ENCODE measurements at regions not wholly inside any gene's neighbourhood (a gene's known extent, or its start where the extent isn't known, plus 50 kb on each side); places are given as distances from the start of the nearest gene placed in this dataset.

DNA sequence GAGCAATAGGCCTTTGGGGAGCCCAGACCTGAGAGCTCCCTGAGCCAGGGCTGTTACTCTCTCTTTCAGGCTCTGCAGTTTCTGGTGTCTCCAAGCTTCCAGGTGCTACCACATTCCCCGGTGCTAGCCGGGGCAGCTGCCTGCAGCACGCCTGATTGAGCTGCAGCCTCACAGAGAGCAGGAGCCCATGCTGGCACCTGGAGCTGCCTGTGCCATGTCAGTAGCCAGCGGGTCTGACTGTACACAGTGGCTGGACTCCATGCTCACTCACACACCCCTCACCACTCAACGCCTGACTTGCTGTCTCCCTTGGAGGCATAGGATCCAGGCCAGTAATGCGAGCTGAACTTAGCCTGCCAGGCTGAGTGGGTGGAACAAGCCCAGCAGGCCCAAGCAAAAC lies 800.4 kb upstream of the AGA start:
- DNase-seq (ENCODE audit: extremely low read depth, low read depth, low spot score), result no peak

DNA sequence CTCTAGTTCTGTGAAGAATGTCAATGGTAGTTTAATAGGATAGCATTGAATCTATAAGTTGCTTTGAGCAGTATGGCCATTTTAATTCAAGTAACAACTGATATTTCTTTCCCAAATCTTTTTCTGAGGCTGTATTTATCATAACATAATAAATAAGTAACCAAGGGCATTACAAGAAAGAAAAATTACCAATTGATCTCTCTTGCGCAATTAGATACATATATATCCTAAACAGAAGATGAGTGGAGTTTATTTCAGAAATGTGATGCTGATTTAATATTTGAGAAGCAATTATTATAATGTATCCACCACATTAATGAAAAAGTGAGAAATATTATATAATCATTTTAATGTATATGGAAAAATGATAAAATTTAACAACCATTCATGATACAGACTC lies 802.5 kb upstream of the AGA start:
- DNase-seq (ENCODE audit: extremely low read depth, low read depth, low spot score), result no peak

DNA sequence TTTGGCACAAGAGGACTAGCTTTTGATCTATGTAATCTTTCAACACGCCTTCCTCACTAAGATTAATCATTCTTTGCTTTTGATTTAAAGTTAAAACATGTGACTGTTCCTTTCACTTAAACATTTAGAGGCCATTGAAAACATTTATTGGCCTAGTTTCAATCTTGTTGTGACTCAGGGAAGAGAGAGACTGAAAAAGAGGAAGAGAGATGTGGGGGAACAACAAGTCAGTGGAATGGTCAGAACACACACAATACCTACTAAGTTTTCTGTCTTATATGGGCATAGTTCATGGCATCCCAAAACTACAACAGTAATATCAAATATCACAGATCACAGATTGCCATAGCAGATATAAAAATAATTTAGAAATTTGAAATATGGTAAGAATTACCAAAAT lies 812.9 kb upstream of the AGA start:
- no peak for DNase-seq (ENCODE audit: extremely low read depth, low read depth, low spot score)

DNA sequence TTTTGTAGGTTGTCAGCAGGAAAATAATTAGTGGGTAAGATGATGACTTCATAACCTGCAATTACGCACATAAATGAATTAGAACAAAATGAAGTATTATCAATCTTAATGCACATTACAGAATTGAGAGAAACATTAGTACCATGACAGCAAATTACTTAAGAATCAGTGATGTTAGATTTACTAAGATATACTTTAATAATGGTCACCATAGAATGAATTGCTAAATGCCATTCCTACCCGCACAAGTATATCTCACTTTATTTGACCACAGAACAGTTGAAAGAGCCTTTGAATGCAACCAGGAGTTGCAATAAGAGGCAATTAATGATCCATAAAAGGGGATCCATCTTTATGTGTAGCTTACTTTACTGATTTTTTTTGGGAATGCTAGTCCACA lies 816.4 kb upstream of the AGA start:
- no peak for DNase-seq (ENCODE audit: extremely low read depth, low read depth, low spot score)

DNA sequence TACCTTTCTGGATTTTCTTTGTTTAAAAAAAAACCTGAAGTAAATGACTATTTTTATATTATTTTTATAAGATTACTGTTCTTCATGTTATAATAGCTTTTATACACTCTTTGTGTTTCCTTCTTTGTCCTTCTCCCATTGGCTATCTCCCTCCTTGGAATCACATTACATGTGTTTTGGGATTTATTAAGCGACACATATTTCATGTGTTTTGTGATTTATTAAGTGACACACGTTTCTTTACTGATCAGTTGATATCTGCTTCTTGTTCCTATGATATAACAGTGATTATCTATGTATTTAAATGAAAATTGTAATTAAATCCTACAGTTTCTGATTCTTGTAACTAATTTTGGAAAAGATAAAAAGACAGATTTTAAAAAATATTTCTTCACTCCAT lies 817.3 kb upstream of the AGA start:
- DNase-seq (ENCODE audit: extremely low read depth, low read depth, low spot score), result no peak

DNA sequence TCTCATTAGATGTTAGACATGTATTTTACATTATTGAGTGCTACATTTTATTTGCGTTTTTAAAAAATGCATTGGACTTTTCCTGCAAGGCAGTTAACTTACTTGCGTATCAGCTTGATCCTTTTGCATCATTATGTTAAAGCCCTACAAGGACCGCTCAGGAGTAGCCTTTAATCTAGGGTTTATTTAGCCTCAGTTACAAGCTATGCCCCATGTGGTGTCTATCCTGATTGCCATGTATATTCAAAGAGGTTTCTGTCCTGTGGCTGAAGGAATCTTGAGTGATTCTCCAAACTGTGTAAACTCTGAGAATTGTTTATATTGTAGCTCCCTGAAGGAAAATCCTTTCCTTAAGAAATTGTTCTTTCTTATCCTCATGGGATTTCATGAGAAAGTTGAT lies 821.8 kb upstream of the AGA start:
- DNase-seq (ENCODE audit: extremely low read depth, low read depth, low spot score), result no peak

DNA sequence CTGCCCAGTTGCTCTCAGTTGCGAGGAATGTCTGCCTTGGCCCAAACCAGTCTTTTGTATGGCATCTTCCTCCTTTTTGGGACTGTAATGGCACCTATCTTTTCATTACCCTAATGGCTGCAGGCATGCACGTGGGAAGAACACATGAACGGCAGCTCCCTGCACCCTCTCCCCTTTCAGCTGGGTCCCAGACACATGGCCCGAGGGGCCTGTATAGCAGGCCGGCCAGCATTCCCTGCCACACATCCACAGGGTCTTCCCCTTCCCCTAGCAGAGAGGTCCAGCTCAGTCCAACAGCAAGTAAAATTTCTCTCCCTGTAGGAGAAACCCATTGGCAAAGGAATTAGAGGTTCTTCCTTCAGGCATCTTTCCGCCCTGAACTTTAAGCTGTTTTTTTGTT lies 829.1 kb upstream of the AGA start:
- no peak for DNase-seq (ENCODE audit: extremely low read depth, low read depth, low spot score)

DNA sequence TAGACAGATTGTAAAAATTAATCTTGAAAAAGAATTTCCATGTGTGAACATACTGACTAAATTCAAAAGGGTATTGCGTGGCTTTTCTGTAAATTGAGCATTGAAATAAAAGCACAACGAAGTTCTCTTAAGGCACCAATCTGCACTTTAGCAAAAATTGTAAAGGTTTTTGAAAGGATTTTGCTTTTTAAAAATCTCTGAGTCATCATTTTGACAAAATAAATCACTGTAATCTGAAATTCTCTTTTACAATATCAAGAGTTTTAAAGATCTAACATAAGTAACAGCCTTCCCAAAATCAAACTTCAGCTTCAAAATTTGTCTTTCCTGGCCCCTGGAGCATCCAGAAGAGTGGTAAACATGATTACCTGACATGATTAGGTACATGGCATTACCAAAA lies 830.9 kb upstream of the AGA start:
- no peak for DNase-seq (ENCODE audit: extremely low read depth, low read depth, low spot score)

DNA sequence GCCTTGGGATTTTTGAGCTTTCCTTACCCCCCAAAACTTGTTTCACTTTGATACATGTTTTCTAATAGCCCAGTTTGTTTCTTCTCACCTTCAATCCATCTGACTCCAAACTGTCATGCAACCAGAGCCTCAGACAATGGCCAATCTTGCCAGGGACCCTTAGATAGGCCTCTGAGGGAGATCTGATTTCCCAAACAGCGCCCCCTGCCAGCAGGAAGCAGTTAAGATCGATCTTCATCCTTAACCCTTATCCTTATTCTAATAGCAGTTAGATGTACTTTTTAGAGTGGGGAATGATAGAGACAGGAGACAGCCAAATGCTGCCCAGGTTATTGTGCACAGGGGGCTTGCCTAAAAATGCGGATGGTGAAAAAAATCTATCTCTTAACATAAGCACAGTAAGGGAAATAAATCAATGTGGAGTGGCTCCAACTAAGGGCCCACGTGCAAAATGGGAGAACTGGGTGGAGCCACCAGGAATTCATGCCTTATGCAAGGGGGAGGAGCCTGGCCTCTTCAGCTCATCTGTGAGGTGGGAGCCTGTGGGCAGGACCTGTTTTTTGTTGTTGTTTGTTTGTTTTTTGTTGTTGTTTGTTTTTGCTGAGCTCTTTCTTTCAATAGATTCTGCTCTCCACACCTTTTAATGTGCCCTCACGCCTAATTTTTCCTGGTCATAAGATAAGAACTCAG lies 833.6 kb upstream of the AGA start:
- no peak for DNase-seq (ENCODE audit: extremely low read depth, low read depth, low spot score)

DNA sequence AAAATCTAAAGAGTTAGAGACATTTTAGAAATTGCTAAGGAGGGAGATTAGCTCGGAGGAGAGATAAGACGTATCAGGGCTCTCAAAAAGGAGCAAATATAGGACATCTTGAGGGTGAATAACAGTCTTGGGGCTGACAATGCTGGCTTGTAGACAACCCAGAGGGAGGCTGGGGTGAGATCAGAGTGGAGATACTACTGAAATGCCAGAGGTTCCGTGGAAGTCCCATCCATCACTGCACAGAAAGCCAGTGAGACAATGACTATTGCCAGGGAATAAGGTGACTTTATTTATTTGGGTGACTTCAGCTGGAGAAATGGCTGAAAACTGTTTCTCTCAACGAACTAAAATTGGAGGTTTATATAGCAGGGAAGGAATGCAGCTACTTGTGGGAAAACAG lies 838.1 kb upstream of the AGA start:
- no peak for DNase-seq (ENCODE audit: extremely low read depth, low read depth, low spot score)

DNA sequence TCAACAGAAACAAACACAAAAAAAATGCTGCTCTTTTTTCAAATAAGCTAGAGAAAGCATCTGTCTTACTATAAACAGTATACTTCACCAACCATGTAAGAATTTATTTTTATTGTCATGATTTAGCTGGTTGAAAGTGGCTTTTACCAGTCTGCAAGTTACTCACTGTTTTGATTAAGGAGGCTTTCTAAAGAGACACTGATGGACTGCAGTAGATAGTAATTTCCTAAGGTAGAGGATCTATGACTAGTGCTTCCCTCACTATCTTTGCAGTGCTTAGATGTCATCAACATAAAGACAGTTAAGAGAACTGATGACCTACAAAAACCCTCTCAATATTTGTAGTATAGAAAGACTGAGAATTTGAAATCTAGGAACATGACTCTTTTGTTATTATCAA lies 846.2 kb upstream of the AGA start:
- DNase-seq (ENCODE audit: extremely low read depth, low read depth, low spot score), result no peak

DNA sequence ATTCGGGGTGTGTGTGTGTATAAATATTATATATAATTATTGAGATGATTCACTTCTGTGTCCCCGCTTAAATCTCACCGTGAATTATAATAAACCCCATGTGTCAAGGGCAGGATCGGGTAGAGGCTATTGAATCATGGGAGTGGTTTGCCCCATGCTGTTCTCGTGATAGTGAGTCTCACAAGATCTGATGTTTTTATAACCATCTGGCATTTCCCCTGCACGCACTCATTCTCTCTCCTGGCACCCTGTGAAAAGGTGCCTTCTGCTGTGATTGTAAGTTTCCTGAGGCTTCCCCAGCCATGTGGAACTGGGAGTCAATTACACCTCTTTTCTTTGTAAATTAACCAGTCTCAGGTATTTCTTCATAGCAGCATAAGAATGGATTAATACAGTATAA lies 851.4 kb upstream of the AGA start:
- no peak for DNase-seq (ENCODE audit: extremely low read depth, low read depth, low spot score)

DNA sequence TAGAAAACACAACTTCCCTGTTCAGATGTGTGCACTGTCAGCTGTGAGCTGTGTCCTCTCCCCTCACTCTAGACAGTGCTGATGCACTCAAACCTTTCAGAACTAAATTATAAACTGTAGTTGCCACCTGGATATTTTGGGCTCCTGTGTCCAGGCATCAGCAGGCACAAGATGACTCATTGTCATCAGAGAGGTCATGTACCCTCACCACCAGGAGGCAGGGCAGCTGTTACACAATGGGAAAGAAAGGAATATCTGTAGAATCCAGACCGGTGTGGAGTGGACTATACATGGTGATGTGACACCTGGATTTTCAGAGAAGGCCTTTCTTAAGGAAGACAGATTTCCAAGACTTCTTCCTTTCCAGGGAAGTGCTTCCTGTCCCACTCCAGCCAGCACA lies 854.4 kb upstream of the AGA start:
- no peak for DNase-seq (ENCODE audit: extremely low read depth, low read depth, low spot score)

DNA sequence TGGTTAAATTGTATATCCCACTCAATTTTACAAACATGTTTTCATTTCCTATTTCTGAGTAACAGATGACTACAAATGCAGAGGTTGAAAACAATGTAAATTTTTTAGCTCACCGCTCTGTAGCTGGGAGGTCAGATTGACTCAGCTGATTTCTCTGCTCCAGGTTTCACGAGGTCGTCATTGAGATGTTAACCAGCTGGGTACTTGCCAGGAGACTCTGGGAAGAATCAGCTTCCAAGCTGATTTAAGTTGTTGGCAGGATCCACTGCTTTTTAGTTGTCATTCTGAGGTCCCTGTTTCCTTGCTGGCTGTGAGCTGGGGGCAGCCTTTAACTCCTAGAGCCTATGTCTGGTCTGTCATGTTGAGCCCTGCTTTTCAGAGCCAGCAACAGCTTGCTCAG lies 864.3 kb upstream of the AGA start:
- no peak for DNase-seq (ENCODE audit: extremely low read depth, low read depth, low spot score)

DNA sequence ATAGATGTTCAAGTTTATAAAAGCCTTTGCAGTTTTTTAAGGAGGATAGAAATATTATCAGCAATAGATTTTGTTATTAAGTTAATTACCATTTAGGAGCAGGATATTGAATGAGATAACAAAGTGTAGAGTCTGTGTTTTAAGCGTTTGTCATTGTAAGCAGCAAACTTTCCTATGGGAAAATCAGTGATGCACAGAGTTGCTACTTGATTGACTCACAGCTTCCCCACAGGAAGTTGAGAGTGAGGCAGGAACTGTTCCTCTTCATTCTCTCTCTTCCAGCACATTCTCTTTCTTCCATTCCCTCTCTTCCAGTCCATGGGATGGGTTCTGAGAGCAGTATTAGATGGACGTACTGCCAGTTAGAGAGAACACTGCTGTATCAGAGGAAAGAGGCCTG lies 867.7 kb upstream of the AGA start:
- no peak for DNase-seq (ENCODE audit: extremely low read depth, low read depth, low spot score)

DNA sequence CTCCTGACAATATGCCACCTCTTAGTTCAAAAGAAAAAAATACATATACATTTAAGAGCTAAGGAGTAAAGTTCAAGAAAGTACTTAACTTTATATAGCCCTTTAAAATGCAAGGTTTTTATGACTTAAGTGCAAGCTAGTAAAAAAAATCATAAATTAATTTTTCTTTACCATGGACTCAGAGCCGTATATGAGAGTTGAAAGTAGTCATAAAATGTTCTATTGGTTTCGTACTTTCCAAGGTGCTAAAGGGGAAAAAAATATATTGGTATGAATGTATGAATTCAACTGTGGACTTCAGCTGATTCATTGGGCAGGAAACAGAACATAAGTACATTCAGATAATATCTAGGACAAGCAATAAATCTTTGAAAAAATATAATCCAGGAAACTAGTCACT lies 869.8 kb upstream of the AGA start:
- no peak for DNase-seq (ENCODE audit: extremely low read depth, low read depth, low spot score)

DNA sequence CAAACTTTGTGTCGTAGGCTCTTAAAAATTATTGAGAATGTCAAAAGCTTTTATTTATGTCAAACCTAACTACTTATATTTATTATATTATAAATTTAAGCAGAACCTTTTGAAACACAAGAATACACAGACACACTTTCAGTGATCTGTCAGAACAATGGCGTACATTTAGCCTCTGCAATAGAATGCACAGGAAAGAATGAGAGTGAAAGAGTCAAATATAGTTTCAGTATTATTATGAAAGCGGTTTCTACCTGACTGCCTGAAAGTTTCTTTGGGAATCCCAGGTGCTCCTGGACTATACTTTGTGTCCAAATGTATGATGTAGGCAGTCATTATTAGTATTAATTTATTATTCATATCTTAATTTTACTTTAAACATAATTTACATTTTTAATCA lies 872.0 kb upstream of the AGA start:
- no peak for DNase-seq (ENCODE audit: extremely low read depth, low read depth, low spot score)

DNA sequence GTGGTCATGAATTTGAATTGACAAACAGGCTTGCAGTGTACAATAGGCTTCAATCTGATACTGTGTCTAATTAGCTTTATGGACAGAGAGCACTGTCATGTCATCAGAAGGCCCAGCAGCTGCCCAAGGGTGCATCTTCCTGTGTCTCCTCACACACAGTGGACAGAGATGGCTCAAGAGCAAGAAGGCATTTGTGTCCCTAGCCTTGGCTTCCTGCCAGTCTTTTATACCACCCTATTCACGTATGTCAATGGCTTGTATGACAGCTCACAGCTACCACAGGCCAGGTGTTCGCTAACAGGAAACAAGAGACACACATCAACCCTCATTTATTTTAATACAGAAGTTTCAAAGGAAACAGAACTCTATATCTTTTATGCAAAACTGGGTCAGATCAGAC lies 874.0 kb upstream of the AGA start:
- no peak for DNase-seq (ENCODE audit: extremely low read depth, low read depth, low spot score)

DNA sequence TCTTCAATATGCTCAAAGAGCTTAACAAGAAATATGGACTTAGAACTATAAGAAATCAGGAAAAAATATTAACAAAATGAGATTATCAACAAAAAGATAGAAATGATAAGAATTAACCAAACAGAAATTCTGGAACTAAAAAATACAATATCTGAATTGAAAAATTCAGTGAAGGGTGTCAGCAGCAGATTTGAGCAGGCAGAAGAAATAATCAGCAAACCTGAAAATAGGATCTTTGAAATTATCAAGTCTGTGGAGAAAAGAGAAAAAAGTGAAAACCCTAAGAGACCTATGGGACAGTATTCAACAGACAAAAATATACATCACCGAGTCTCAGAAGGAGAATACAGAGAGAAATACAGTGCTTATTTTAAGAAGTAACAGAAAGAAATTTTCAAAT lies 877.8 kb upstream of the AGA start:
- DNase-seq (ENCODE audit: extremely low read depth, low read depth, low spot score), result no peak

DNA sequence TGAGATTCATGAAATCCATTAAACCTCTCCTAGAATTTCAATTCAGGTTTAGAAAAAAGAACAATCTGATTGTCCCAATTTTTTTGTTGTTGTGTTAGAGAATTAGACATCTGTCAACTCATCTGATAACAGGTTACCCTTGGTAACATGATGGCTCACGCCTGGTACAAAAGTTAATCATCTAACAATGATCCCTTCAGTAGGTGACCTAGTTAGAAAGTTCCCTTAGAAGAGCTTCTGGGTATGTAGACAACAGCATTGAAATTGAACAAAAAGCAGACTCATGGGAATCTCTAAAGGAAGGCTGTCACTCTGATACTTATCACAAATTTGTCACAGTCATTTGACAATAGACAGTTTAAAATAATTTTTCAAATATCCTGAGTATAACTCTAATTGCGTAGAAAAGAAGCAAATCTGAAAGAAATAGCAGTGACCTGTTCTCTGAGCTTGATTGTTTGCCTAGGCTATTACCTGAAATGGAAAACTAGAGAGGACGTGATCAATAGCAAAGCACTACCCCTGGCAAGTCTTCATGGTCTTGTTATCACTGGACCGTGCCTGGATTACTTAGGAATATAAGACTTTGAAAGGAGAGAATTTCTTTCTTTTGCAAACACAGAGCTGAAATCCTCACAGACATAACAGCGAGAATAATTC lies 880.4 kb upstream of the AGA start:
- no peak for DNase-seq (ENCODE audit: extremely low read depth, low read depth, low spot score)

DNA sequence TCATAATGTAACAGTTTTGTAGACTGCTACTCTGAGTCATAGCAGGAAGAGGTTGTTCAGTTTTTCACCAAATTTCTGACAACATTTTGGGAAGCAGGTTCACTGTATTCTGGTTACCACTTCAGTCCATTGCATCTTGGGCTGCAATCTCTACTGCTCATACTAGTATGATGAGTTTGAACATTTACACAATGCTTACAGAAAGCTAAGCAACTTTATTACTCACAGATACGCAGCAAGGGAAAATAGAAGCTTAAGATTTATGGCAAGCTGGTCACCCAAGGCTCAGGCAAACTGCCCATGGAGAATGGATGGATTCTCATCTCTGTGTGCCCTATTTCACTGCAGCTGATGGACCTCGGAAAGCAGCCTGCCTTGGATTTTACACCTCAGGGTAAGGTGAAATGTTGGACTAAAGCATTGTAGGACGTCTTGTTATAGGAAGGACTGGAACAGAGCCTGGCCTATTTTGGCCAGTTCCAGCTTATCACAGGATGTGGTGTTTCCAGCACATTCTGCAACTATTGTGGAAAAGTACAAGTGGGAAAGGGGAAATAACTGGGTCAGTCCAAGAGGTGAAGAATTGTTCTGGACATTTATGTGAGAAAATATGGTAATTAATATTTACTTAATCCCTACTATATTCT lies 887.1 kb upstream of the AGA start:
- no peak for DNase-seq (ENCODE audit: extremely low read depth, low read depth, low spot score)

DNA sequence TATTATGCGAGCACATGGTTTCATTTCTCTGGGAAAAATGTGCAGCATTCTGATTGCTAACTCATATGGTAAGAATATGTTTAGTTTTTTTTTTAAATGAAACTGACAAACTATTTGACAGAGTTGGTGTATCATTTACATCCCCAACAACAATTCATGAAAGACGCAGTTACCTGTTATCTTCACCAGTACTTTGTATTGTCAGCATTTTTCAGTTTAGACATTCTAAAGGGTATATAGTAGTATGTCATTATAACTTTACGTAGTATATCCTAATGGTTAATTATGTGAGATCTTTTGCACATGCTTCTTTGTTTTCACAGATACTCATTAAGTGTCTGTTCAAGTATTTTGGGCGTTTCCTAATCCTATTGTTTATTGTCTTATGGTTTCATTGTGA lies 891.1 kb upstream of the AGA start:
- no peak for DNase-seq (ENCODE audit: extremely low read depth, low read depth, low spot score)

DNA sequence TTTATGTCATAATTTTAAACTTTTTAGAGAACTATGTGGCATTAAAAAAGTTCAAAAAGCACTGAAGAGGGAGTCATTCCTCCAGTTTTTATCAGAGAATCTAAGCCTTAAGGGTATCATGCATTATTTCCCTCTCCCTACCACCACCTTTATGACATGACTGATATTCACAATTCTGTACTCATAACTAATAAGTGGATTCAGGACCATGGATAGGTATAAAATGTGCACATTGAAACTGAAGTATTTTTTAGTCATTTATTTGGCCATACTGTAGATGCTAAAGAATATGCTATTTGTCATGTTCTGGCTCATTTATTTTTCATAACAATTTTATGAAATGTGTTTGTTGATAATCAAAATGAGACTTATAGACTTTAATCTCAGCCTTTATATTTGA lies 897.5 kb upstream of the AGA start:
- DNase-seq (ENCODE audit: extremely low read depth, low read depth, low spot score), result no peak
